HCT116 (cell line): ENCODE measurements at regions not wholly inside any gene's neighbourhood (a gene's known extent, or its start where the extent isn't known, plus 50 kb on each side); places are given as distances from the start of the nearest gene placed in this dataset.

Experiments
- ATAC-seq: fragments of 200-7000 bp; cut with Tn5 transposase; 2 replicates; pipeline ENCODE4 v1.9.1; 2020; ENCODE audit warnings: mild to moderate bottlenecking, moderate library complexity
- BruUV-seq: library from RNA; stranded (reverse); fragments of 400-500 nt; replicated peaks from 2 replicates; lab custom pipeline; 2021; lab: Mats Ljungman, UMichigan
- CTCF ChIA-PET: fragments of 300-600 bp; sonication (Branson Sonifier 250); formaldehyde crosslinking; loops from one replicate; lab custom pipeline; 2021; ENCODE audit warnings: antibody characterized with exemption; lab: Charles Lee
- POLR2A ChIA-PET: fragments of 300-600, 350-600 bp; sonication (Branson Sonifier 250); formaldehyde crosslinking; loops from one replicate; lab custom pipeline; 2021; ENCODE audit warnings: antibody characterized with exemption; lab: Charles Lee
- RAD21 ChIA-PET, 2 experiments: fragments of 300-600 bp; sonication (Branson Sonifier 250); formaldehyde crosslinking; loops; one replicate each; lab custom pipeline; 2023; ENCODE audit warnings: low total read pairs in 2 of 2; ENCODE audit not compliant: uncharacterized antibody in 2 of 2, unreplicated experiment in 2 of 2, low non-redundant PET in 1 of 2; lab: Charles Lee
- DNase-seq: peaks from one replicate; pipeline ENCODE4 v3.0.0-alpha.2; 2010; ENCODE audit warnings: low read depth, low spot score
- H2AFZ ChIP-seq: fragments of 200-600 bp; shearing (Covaris generic), sonication (generic); 2 replicates; pipeline ENCODE4 v1.6.1; 2017; ENCODE audit warnings: low read depth, mixed run types, mixed read lengths, antibody characterized with exemption, low read length; ENCODE audit not compliant: poor library complexity, severe bottlenecking
- H3K27ac ChIP-seq: 2 replicates; pipeline ENCODE4 v1.5.1; 2012; ENCODE audit warnings: low read depth, low read length
- H3K27me3 ChIP-seq: fragments of 200-600 bp; sonication (generic); 2 replicates; pipeline ENCODE4 v1.6.1; 2016; ENCODE audit warnings: mixed run types, low read length, mixed read lengths; ENCODE audit not compliant: insufficient read depth
- H3K36me3 ChIP-seq, 2 experiments: fragments of 200-500 bp in 1 of 2; fragments of 200-600 bp in 1 of 2; sonication (Bioruptor generic) in 1 of 2; sonication (generic) in 1 of 2; 2 replicates each; pipeline versions ENCODE4 v1.5.1 to v1.6.1; 2014 to 2016; ENCODE audit warnings: low read length in 2 of 2, inconsistent platforms in 1 of 2, mixed read lengths in 1 of 2, mixed run types in 1 of 2; ENCODE audit not compliant: insufficient read depth in 2 of 2, control insufficient read depth in 1 of 2
- H3K4me1 ChIP-seq, 2 experiments: fragments of 200-600 bp in 1 of 2; sonication (generic) in 1 of 2; 2 replicates each; pipeline versions ENCODE4 v1.5.1 to v1.6.1; 2012 to 2017; ENCODE audit warnings: low read length in 2 of 2, inconsistent platforms in 1 of 2, mild to moderate bottlenecking in 1 of 2, mixed read lengths in 1 of 2, mixed run types in 1 of 2, moderate library complexity in 1 of 2; ENCODE audit not compliant: insufficient read depth in 2 of 2, control insufficient read depth in 1 of 2
- H3K4me2 ChIP-seq: fragments of 200-600 bp; sonication (generic); 2 replicates; pipeline ENCODE4 v1.6.1; 2017; ENCODE audit warnings: mixed run types, low read length, mixed read lengths
- H3K4me3 ChIP-seq, 2 experiments: fragments of 200-600 bp in 1 of 2; sonication (generic) in 1 of 2; replicated peaks in 1 of 2; 2 replicates each; pipeline ENCODE4 v1.5.1; 2011 to 2016; ENCODE audit warnings: low read length in 2 of 2, control low read depth in 1 of 2, low read depth in 1 of 2, mild to moderate bottlenecking in 1 of 2, mixed read lengths in 1 of 2, mixed run types in 1 of 2
- H3K79me2 ChIP-seq: fragments of 200-600 bp; sonication (generic); 2 replicates; pipeline ENCODE4 v1.6.1; 2017; ENCODE audit warnings: mild to moderate bottlenecking, mixed run types, low read length, moderate library complexity, mixed read lengths; ENCODE audit not compliant: insufficient read depth
- H3K9ac ChIP-seq: fragments of 200-600 bp; sonication (generic); 2 replicates; pipeline ENCODE4 v1.6.1; 2016; ENCODE audit warnings: low read length, mixed read lengths
- H3K9me2 ChIP-seq: fragments of 200-600 bp; sonication (generic), shearing (Covaris generic); 2 replicates; pipeline ENCODE4 v1.6.1; 2017; ENCODE audit warnings: mixed run types, mild to moderate bottlenecking, moderate library complexity; ENCODE audit not compliant: insufficient read depth
- H3K9me3 ChIP-seq, 2 experiments: fragments of 200-500 bp in 1 of 2; fragments of 200-600 bp in 1 of 2; sonication (Bioruptor generic) in 1 of 2; sonication (generic) in 1 of 2; 2 replicates each; pipeline ENCODE4 v1.6.1; 2014 to 2017; ENCODE audit warnings: low read length in 2 of 2, mixed read lengths in 2 of 2, inconsistent platforms in 1 of 2, low read depth in 1 of 2, mild to moderate bottlenecking in 1 of 2, mixed run types in 1 of 2, moderate library complexity in 1 of 2; ENCODE audit not compliant: control insufficient read depth in 1 of 2, insufficient read depth in 1 of 2
- H4K20me1 ChIP-seq: fragments of 200-600 bp; sonication (generic), shearing (Covaris generic); 2 replicates; pipeline ENCODE4 v1.6.1; 2017; ENCODE audit warnings: mixed run types, mild to moderate bottlenecking, moderate library complexity; ENCODE audit not compliant: insufficient read depth
- ATF3 ChIP-seq: IDR thresholded peaks from 2 replicates; pipeline ENCODE4 v1.6.1; 2012
- CBX3 ChIP-seq: IDR thresholded peaks from 2 replicates; pipeline ENCODE4 v1.6.1; 2012; ENCODE audit warnings: low read depth
- EGR1 ChIP-seq: IDR thresholded peaks from 2 replicates; pipeline ENCODE4 v1.6.1; 2012; ENCODE audit warnings: low read depth
- SRF ChIP-seq: IDR thresholded peaks from 2 replicates; pipeline ENCODE4 v1.6.1; 2012; ENCODE audit warnings: low read depth
- ZNF274 ChIP-seq: fragments of 200-500 bp; sonication (Bioruptor generic); IDR thresholded peaks from 2 replicates; pipeline ENCODE4 v1.6.1; 2014; ENCODE audit warnings: mild to moderate bottlenecking, low read depth, low read length, inconsistent platforms
- intact Hi-C: fragments of 100-400 bp; cut with micrococcal nuclease; formaldehyde crosslinking; loops from 2 replicates; pipeline ENCODE4 v1.10.0; 2022

DNA sequence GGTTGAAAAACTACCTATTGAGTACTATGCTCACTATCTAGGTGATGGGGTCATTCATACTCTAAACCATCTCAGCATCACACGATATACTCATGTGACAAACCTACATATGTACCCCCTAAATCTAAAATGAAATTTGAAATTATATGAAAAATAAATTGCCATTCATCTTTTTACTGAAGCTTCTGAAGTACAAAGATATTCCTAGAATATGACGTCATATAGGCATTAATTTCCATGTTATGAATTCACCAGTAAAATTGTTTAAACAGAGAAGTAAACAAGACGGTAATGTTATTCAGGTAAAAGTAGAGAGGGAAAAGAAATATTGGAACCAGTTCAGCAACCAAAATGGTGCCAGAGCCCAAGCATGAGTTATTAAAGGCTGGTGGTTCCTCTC, 173.0 kb downstream of the MRPS30 start:
- Histone ChIP-seq H3K36me3 (no peaks in the 10 kb centered on the region), H3K4me3 (no peak overlapping the region), H2AFZ (no peak overlapping the region), H3K9me2 (no peaks in the 10 kb centered on the region), H3K4me2 (no peak overlapping the region), H3K27ac (no peak overlapping the region), H3K27me3 (no peaks in the 10 kb centered on the region), H3K9ac (no peak overlapping the region), H3K79me2 (no peaks in the 10 kb centered on the region), H3K9me3 (peaks cover 9 to 12% of the 10 kb centered on the region in 2 experiments; a peak in 2 of 4 replicates), H3K4me1 (no peaks in the 10 kb centered on the region), H4K20me1 (no peaks in the 10 kb centered on the region)
- ChIA-PET POLR2A (no interaction called here), CTCF (no interaction called here), RAD21 (no interaction called here)
- intact Hi-C loops, result no loop called here
- DNase-seq (no peak), ATAC-seq (no peak)
- TF ChIP-seq ATF3 (no peak), EGR1 (no peak), CBX3 (no peak), SRF (no peak), ZNF274 (no peak)
- BruUV-seq, result no TSS peak

DNA sequence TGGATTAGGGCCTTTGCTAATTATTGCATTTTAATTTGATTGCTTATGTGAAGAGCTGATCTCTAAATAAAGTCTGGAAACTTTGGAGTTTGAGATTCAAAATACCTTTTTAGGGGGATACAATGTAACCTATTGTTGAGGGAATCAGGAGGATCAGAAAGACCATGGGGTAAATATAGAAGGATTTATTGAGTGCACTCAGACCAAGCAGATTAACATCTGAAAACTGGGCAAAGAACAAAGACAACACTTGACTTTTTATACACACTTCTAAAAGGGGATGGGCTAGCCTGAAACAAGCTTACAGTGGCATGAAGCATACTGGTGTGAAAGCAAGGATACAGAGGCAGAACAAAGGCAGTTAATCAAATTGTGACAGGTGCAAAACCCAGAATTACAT, 174.3 kb downstream of the MRPS30 start:
- Histone ChIP-seq H3K79me2 (no peaks in the 10 kb centered on the region), H3K4me2 (no peak overlapping the region), H3K4me1 (no peaks in the 10 kb centered on the region), H3K36me3 (no peaks in the 10 kb centered on the region), H3K9ac (no peak overlapping the region), H3K4me3 (no peak overlapping the region), H2AFZ (no peak overlapping the region), H3K27me3 (no peaks in the 10 kb centered on the region), H3K9me3 (peaks cover 9 to 12% of the 10 kb centered on the region in 2 experiments; a peak in 2 of 4 replicates), H4K20me1 (no peaks in the 10 kb centered on the region), H3K9me2 (no peaks in the 10 kb centered on the region), H3K27ac (no peak overlapping the region)
- DNase-seq (peak; percentile 33), ATAC-seq (no peak)
- TF ChIP-seq ZNF274 (no peak), CBX3 (peak; percentile 86)
- BruUV-seq, result no TSS peak
- POLR2A ChIA-PET, result no interaction called here
- intact Hi-C loops, result no loop called here
- CTCF ChIA-PET, result no interaction called here
- RAD21 ChIA-PET, result no interaction called here
